ENCODE measurements at regions not wholly inside any gene's neighbourhood (a gene's known extent, or its start where the extent isn't known, plus 50 kb on each side); places are given as distances from the start of the nearest gene placed in this dataset.
A peak's percentile ranks its signal among the peaks of the same experiment; 100 is the strongest.

- no peaks in the 10 kb centered on the region for H3K36me3 ChIP-seq (ENCODE audit: control insufficient read depth in 2 of 4, insufficient read depth in 4 of 4, low read length in 3 of 4)
- no peaks in the 10 kb centered on the region for H4K20me1 ChIP-seq (replicated peaks in 1 of 2; ENCODE audit: control insufficient read depth in 1 of 2, insufficient read depth in 2 of 2, low read length in 2 of 2)
- no peak overlapping the region for H3K4ac ChIP-seq (replicated peaks; ENCODE audit: insufficient read length, low read depth, low read length)
- no peak overlapping the region for H2BK15ac ChIP-seq (ENCODE audit: low read length)
- no peaks in the 10 kb centered on the region for H3K79me1 ChIP-seq (ENCODE audit: low read depth, low read length)
- H2BK5ac ChIP-seq (ENCODE audit: low read depth, low read length): no peak overlapping the region
- no peaks in the 10 kb centered on the region for H3K79me2 ChIP-seq (ENCODE audit: control insufficient read depth in 1 of 2, insufficient read depth in 2 of 2, low read length in 2 of 2)
- no peak overlapping the region for H3K4me2 ChIP-seq (ENCODE audit: insufficient read depth in 1 of 2, low read depth in 2 of 2, low read length in 2 of 2)
- no peak overlapping the region for H3K18ac ChIP-seq (ENCODE audit: extremely low read depth, low read length)
- H3K23ac ChIP-seq (ENCODE audit: insufficient read length): no peak overlapping the region
- H3K23me2 ChIP-seq (ENCODE audit: low read depth, low read length): no peaks in the 10 kb centered on the region
- no peak overlapping the region for H4K5ac ChIP-seq (ENCODE audit: insufficient read length, low read depth, low read length)
- H2AFZ ChIP-seq (ENCODE audit: low read length): no peak overlapping the region
- H2BK20ac ChIP-seq (ENCODE audit: low read length): no peak overlapping the region
- H3K27ac ChIP-seq (ENCODE audit: low read depth, low read length): no peak overlapping the region
- ChIA-PET CTCF (ENCODE audit: partially characterized antibody) (interaction anchor here (1.0 to 1.3 kb wide), 5 partner anchors 10 to 146 kb away, joined by 3 to 4 read pairs (median 4); no protein-coding TSS in a partner anchor), POLR2A (ENCODE audit: partially characterized antibody) (no interaction called here)
- 71% methylated on average over 3 of the region's 3 CpGs; no CpG with 5 or more reads in 1 of the 2 experiments for WGBS, 2 experiments (ENCODE audit: extremely low coverage in 1 of 2, insufficient coverage in 1 of 2, insufficient read length in 1 of 2, insufficient replicate concordance in 2 of 2, low coverage in 1 of 2, low lambda C conversion rate in 2 of 2, missing lambda C conversion rate in 1 of 2)
- FAIRE-seq: no peak
- H2BK12ac ChIP-seq (ENCODE audit: low read depth, low read length): no peak overlapping the region
- no peak overlapping the region for H4K91ac ChIP-seq (replicated peaks; ENCODE audit: insufficient read length, low read length)
- peak; percentile 76 for TF ChIP-seq MAX (IDR thresholded peaks at IDR 0.05)
- TF ChIP-seq FOSL1 (IDR thresholded peaks at IDR 0.05; ENCODE audit: insufficient read depth, low read depth, low read length): no peak
- peak in 1 of 2 experiments; percentile 53; a peak in 1 of 4 replicates for TF ChIP-seq SIN3A (conservative IDR thresholded peaks at IDR 0.05 in 1 of 2, IDR thresholded peaks at IDR 0.05 in 1 of 2; ENCODE audit: low read depth in 1 of 2, low read length in 2 of 2)
- no peak for TF ChIP-seq BCL11A (IDR thresholded peaks at IDR 0.05; ENCODE audit: low read depth in 2 of 2, low read length in 2 of 2)
- TF ChIP-seq RFX5 (IDR thresholded peaks at IDR 0.05; ENCODE audit: borderline replicate concordance, low read depth, low read length): no peak
- TF ChIP-seq TAF7 (optimal IDR thresholded peaks at IDR 0.05; ENCODE audit: borderline replicate concordance, low read depth, low read length): peak; percentile 33
- H3K56ac ChIP-seq (replicated peaks; ENCODE audit: insufficient read length, low read depth, low read length): no peak overlapping the region
- no peak overlapping the region for H3K9ac ChIP-seq (replicated peaks in 1 of 4; ENCODE audit: extremely low read depth in 1 of 4, low read depth in 3 of 4, low read length in 3 of 4)
- H3K4me1 ChIP-seq (replicated peaks in 1 of 4; ENCODE audit: control insufficient read depth in 3 of 4, insufficient read depth in 4 of 4, low read length in 3 of 4): no peaks in the 10 kb centered on the region
- H2AK5ac ChIP-seq (ENCODE audit: low read depth, low read length): no peak overlapping the region
- no peak overlapping the region for H2BK120ac ChIP-seq (replicated peaks; ENCODE audit: low read depth, low read length)
- no peak overlapping the region for H3K14ac ChIP-seq (ENCODE audit: insufficient read length)
- H3K4me3 ChIP-seq (ENCODE audit: extremely low read depth in 1 of 4, insufficient read depth in 2 of 4, low read depth in 3 of 4, low read length in 4 of 4): no peak overlapping the region
- H3K27me3 ChIP-seq (replicated peaks in 1 of 4; ENCODE audit: control insufficient read depth in 3 of 4, extremely low read depth in 1 of 4, insufficient read depth in 3 of 4, low read length in 3 of 4): peaks cover 0 to 1% (median 0%) of the 10 kb centered on the region in 4 experiments; a peak in 2 of 7 replicates
- peak in 1 of 2 experiments; percentile 60 for DNase-seq (ENCODE audit: low read depth in 1 of 2, low spot score in 2 of 2)
- H4K8ac ChIP-seq (ENCODE audit: extremely low read depth, insufficient read depth, low read length): no peak overlapping the region
- H3K9me3 ChIP-seq (ENCODE audit: insufficient read depth in 2 of 2, low read depth in 1 of 2, low read length in 1 of 2): no peaks in the 10 kb centered on the region
Observed at GRCh38 chr11:112734207-112734606, 227.0 kb upstream of the NCAM1 start.

Data from H1 (cell line).